HG03565 (cell line): ENCODE measurements at regions not wholly inside any gene's neighbourhood (a gene's known extent, or its start where the extent isn't known, plus 50 kb on each side); places are given as distances from the start of the nearest gene placed in this dataset.

Experiments used
- ATAC-seq: cut with Tn5 transposase; IDR thresholded peaks from one replicate; pipeline ENCODE4 v1.9.1; 2021; ENCODE audit warnings: mild to moderate bottlenecking, moderate library complexity; ENCODE audit not compliant: unreplicated experiment

DNA sequence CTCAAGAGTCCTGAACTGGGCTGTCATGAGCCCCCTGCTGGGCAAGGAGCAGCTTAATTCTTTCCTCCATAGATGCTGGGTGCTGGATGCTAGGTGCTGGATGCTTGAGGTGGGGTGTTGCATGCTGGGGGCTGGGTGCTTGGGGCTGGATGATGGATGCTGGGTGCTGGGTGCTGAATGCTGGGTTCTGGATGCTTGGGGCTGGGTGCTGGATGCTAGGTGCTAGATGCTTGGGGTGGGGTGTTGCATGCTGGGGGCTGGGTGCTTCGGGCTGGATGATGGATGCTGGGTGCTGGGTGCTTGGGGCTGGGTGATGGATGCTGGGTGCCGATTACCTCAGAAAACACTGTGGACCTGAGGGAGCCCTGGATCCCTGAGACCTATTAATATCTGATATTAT lies 837.7 kb downstream of the GALR1 start:
- ATAC-seq, result no peak

DNA sequence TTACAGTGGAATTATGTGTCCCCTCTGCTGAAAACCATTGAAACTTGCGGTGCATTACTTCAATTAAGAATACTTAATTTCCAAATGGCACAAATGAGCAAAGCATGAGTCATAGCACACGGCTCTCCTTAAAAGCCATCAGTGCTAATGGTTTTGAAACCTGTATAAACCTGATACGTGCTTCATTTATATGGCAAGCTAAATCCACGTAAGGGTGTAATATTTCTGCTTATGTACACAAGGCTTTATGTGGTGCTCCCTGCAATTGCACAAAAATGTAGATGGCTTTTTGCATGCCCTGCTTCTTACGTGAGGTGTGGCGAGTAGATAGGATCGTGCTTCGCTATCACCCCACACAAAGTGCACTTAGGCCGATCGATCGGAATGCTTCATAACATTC lies 840.9 kb downstream of the GALR1 start:
- ATAC-seq, result no peak

DNA sequence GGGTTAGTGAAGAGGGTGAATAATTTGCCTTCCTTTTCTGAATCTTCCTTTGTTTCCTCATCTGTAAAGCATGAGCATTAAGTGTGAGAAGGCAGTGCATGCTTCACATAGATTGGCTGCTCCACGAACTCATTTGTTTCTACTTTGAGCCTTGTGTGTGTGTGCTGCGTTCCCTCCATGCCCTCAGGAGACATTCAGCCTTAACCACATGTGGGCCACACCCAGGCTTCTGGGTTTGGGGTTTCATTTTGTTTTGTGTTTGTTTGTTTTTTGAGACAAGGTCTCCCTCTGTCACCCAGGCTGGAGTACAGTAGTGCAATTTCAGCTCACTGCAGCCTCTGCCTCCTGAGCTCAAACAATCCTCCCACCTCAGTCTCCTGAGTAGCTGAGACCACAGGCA lies 843.3 kb downstream of the GALR1 start:
- ATAC-seq, result no peak

DNA sequence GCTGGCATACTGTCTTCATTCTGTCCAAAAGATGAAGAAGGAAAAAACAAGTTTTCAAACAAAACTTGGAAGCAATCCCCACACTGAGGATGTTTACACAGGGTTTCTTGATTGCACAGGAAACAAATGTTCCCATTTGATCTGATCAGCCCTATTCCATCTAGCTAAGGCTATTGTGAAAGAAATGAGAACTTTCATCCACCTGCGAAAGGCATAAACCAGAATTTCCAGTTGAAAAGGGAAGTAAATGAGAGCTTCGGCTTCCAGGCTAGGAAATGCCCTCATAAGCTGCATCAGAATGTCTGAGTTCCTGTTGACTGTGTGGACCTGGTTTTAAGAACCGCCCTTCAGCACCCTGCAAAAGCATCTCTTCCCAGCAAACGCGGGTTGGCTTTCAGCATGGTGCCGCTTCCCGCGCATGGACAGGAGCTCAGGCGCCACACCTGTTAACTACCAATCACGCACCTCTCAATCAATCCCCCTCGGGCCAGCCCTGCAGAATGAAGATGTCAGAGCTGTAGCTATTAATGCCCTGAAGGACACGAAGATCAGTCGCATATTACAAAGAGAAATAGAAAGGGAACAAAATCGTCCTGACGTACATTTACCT lies 850.4 kb downstream of the GALR1 start:
- no peak for ATAC-seq

DNA sequence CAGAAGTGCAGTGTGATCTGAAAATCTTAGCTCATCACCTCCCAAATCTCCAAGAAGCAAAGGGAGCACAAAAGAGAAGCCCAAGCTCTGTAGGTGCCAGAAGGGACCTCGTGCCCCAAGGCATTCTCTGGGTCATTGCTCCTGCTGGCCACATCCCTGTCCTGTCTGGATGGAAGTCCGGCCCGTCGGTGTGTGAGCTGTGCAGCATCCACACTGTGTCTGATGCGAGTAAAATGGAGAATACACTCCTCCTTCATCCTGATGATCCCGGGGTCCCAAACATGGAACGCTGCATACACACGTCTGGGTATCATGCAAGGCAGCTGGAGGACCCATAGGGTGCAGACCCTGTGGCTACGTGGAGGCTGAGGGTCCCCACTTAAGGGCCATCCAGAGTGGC lies 851.4 kb downstream of the GALR1 start:
- no peak for ATAC-seq

GRCh38 chr18:78102135-78102534 lies 852.5 kb downstream of the GALR1 start:
- ATAC-seq, result no peak

GRCh38 chr18:78105611-78106010 lies 856.0 kb downstream of the GALR1 start:
- ATAC-seq, result no peak

DNA sequence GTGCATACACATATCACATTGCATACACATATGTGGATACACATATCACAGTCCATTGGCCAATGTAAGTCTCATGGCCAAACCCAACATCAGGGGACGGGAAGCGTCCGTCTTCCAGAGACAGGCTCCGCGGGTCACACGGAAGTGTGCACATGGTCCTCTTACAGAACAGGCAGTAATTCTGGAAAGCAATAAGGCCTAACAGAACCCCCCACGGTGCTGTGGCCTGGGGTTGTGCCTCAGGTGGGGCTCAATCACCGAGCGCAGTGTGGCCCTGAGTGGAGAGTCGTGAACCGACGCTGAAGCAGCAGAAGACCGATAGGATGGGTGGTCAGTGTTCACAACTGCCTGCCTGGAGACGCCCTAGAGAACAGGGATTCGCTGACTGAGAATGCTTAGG lies 857.3 kb downstream of the GALR1 start:
- no peak for ATAC-seq

DNA sequence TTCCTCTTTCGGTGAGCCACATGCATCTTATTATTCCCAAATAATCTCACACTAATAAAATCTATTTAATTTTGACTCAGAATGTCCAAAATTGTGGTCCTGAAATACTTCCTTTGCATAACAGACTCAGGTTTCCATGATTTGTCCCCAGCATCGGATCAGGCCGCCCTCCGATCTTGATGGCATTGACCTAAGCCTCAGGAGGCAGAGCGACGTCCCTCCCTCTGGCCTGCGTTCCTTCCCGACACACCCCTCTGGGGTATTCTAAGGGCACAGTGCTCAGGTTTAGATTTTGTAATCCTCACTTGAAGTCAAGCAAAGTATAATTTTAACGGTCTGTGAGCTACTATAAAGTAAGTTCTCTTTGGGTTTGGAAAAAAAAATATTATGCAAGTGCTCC lies 857.7 kb downstream of the GALR1 start:
- no peak for ATAC-seq

- ATAC-seq, result no peak
Measured at GRCh38 chr18:78108554-78108953, 858.9 kb downstream of the GALR1 start.

DNA sequence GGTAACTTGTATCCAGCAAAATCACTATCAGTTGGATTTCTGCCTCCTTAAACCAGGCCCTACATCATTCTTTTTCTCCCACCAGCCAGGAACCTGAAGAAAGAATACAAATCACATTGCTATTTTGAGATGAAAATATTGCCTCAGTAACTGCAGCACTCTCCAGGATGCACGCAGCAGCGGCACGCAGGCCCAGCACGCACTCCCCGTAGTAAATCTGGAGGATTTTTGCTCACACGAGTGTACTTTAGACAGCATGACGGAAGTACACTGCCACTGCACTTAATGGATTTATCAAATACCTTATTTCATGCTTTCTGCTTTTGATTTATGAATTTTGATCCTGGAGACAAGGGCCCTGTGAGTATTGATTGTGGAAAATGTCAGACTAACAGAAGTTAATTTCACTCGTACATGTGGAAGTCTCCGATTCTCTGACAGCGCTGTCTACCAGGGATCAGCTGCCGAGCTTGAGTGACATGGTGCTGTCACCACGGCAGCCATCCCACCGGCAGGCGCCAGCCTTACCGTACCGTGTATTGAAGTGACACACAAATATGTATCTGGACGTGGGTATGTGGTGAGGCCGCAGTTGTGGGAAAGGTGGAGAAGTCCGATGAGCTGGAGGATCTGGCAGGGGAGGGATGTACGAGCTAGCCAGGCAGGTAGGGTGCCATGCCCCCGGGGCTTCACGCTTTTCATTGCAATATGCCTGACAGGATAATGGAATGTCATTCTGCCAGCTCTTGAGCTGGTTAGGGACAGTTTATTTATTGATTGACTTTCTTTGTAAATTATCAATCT lies 863.7 kb downstream of the GALR1 start:
- ATAC-seq, result no peak

GRCh38 chr18:78113940-78114251 lies 864.2 kb downstream of the GALR1 start:
- ATAC-seq, result no peak

- no peak for ATAC-seq
Measured at GRCh38 chr18:78115896-78116561, 863.6 kb upstream of the SALL3 start.

GRCh38 chr18:78123144-78123909 lies 856.3 kb upstream of the SALL3 start:
- no peak for ATAC-seq

GRCh38 chr18:78123926-78124797 lies 855.5 kb upstream of the SALL3 start:
- ATAC-seq, result no peak

- no peak for ATAC-seq
Measured at GRCh38 chr18:78125206-78125896, 854.3 kb upstream of the SALL3 start.

DNA sequence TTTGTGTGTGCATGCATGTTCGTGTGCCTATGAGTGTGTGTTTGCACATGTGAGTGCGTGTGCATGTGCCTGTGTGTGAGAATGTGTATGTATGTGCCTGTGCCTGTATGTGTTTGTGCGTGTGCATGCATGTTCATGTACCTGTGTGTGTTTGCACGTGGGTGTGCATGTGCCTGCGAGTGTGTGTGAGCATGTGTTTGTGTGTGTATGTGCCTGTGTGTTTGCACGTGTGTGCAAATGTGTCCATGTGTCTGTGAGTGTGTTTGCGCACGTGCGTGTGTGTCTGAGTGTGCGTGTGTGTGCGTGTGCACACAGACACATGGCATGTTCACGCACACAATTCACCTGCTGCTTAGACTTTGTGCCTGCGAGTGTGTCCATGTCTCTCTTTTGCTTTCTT lies 853.5 kb upstream of the SALL3 start:
- ATAC-seq, result no peak

GRCh38 chr18:78126536-78126935 lies 853.1 kb upstream of the SALL3 start:
- no peak for ATAC-seq

- no peak for ATAC-seq
Measured at GRCh38 chr18:78127041-78127440, 852.6 kb upstream of the SALL3 start.

- no peak for ATAC-seq
Measured at GRCh38 chr18:78128004-78128403, 851.6 kb upstream of the SALL3 start.
